WTC11 (cell line): ENCODE measurements at regions not wholly inside any gene's neighbourhood (a gene's known extent, or its start where the extent isn't known, plus 50 kb on each side); places are given as distances from the start of the nearest gene placed in this dataset.

Experiments
- ATAC-seq: fragments of 200-7000 bp; cut with Tn5 transposase; 2 replicates; pipeline ENCODE4 v1.10.0; 2021; ENCODE audit warnings: mild to moderate bottlenecking, moderate library complexity
- CTCF ChIA-PET: fragments of 300-600 bp; sonication (Branson Sonifier 250); formaldehyde crosslinking; loops from one replicate; lab custom pipeline; 2021; ENCODE audit warnings: antibody characterized with exemption; lab: Charles Lee
- POLR2A ChIA-PET: fragments of 350-600 bp; sonication (Branson Sonifier 250); formaldehyde crosslinking; loops from one replicate; lab custom pipeline; 2021; ENCODE audit warnings: antibody characterized with exemption; lab: Charles Lee
- DNase-seq: peaks from one replicate; pipeline ENCODE4 v3.0.0; 2021; ENCODE audit warnings: low spot score
- H3K27ac Mint-ChIP-seq: 2 replicates; pipeline ENCODE4 v1.8.0; 2021; ENCODE audit warnings: mixed read lengths
- H3K27me3 Mint-ChIP-seq: 2 replicates; pipeline ENCODE4 v1.8.0; 2021; ENCODE audit warnings: low read depth, mild to moderate bottlenecking, moderate library complexity, mixed read lengths
- H3K36me3 Mint-ChIP-seq: 2 replicates; pipeline ENCODE4 v1.8.0; 2021; ENCODE audit warnings: mixed read lengths
- H3K4me1 Mint-ChIP-seq: 2 replicates; pipeline ENCODE4 v1.8.0; 2022; ENCODE audit warnings: mixed read lengths
- H3K4me3 Mint-ChIP-seq: 2 replicates; pipeline ENCODE4 v1.8.0; 2021; ENCODE audit warnings: mild to moderate bottlenecking, moderate library complexity, mixed read lengths
- H3K9me3 Mint-ChIP-seq: 2 replicates; pipeline ENCODE4 v1.8.0; 2021; ENCODE audit warnings: mixed read lengths
- GABPB1 ChIP-seq: sonication (generic); formaldehyde crosslinking; IDR thresholded peaks from 2 replicates; pipeline ENCODE4 v1.8.1; 2023; ENCODE audit warnings: mild to moderate bottlenecking, missing genetic modification reagents
- GRHL2 ChIP-seq: fragments of 250-450 bp; sonication (Bioruptor Pico); IDR thresholded peaks from 2 replicates; pipeline ENCODE4 v1.8.0; 2022; ENCODE audit warnings: mild to moderate bottlenecking, moderate library complexity; ENCODE audit not compliant: insufficient replicate concordance, severe bottlenecking
- SMAD3 ChIP-seq: sonication (generic); formaldehyde crosslinking; IDR thresholded peaks from 2 replicates; pipeline ENCODE4 v1.8.0; 2022; ENCODE audit warnings: missing genetic modification reagents, mild to moderate bottlenecking, borderline replicate concordance
- TP53 ChIP-seq: sonication (generic); formaldehyde crosslinking; IDR thresholded peaks from 2 replicates; pipeline ENCODE4 v1.8.1; 2023; ENCODE audit warnings: mild to moderate bottlenecking, missing genetic modification reagents
- TF ChIP-seq, protein P1 (sequence below): fragments of 250-450 bp; sonication (Bioruptor Pico); conservative IDR thresholded peaks from 2 replicates; pipeline ENCODE4 v1.9.0; 2021; ENCODE audit warnings: mild to moderate bottlenecking
- TF ChIP-seq, protein P2 (sequence below): sonication (generic); formaldehyde crosslinking; IDR thresholded peaks from 2 replicates; pipeline ENCODE4 v1.8.0; 2022; ENCODE audit warnings: mild to moderate bottlenecking, missing genetic modification reagents
- TF ChIP-seq, protein P3 (sequence below): sonication (generic); formaldehyde crosslinking; IDR thresholded peaks from 2 replicates; pipeline ENCODE4 v1.8.1; 2023; ENCODE audit warnings: mild to moderate bottlenecking, missing genetic modification reagents, borderline replicate concordance
- TF ChIP-seq, protein P4 (sequence below): sonication (generic); formaldehyde crosslinking; IDR thresholded peaks from 2 replicates; pipeline ENCODE4 v1.8.0; 2022; ENCODE audit warnings: mild to moderate bottlenecking, missing genetic modification reagents
- TF ChIP-seq, protein P5 (sequence below): fragments of 250-450 bp; sonication (Bioruptor Pico); IDR thresholded peaks from 2 replicates; pipeline ENCODE4 v1.8.0; 2021; ENCODE audit warnings: mild to moderate bottlenecking
- TF ChIP-seq, protein P6 (sequence below): sonication (generic); formaldehyde crosslinking; IDR thresholded peaks from 2 replicates; pipeline ENCODE4 v1.8.1; 2022; ENCODE audit warnings: low read depth, missing genetic modification reagents, borderline replicate concordance
- TF ChIP-seq, protein P7 (sequence below): sonication (generic); formaldehyde crosslinking; IDR thresholded peaks from 2 replicates; pipeline ENCODE4 v1.8.1; 2022; ENCODE audit warnings: low read depth, mild to moderate bottlenecking, moderate library complexity, missing genetic modification reagents, borderline replicate concordance

DNA sequence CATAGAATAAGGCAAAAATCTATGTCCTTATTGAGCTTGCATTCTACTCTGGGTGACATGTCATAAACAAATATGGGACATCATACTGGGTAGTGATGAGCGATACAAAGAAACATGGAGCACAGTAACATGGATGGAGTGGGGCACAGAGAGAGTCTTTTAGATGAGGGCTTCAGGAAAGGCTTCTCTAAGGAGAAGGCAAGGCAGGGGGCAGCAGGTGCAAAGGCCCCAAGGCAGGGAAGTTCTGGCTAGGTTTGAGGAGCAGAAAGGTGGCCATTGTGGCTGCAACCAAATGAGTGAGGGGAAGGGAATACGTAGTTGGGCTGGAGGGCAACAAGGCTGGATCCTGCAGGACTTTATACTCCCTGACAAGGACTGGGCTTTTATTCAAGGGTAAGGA, 211.4 kb downstream of the HERPUD2 start (continued):
- TF ChIP-seq, protein P1, sequence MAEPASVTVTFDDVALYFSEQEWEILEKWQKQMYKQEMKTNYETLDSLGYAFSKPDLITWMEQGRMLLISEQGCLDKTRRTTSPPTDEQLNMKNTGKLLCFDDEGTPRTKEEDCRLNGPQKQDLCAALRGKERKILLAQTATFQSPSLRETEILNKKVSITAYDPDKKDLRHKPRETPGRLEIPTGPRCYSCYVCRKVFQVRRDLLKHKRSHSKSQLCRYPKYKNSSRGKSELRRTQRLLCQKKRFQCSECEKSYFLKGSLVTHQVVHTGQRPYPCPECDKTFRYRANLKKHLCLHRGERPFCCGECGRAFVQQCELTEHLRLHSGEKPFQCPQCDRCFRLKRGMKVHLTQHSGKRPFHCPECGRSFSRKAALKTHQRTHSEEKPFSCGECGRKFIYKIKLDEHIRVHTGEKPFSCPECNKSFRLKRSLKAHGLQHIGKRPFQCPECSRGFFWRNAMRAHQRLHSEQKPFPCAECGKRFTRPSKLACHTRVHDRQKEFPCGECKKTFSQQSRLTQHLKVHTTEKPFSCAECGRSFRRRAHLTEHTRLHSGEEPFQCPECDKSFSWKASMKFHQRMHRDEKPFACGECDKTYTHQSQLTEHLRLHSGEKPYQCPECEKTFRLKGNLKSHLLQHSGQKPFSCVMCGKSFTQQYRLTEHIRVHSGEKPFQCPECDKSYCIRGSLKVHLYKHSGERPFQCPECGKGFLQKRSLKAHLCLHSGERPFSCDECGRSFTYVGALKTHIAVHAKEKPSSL (CRISPR knock-in tag) = no peak

DNA sequence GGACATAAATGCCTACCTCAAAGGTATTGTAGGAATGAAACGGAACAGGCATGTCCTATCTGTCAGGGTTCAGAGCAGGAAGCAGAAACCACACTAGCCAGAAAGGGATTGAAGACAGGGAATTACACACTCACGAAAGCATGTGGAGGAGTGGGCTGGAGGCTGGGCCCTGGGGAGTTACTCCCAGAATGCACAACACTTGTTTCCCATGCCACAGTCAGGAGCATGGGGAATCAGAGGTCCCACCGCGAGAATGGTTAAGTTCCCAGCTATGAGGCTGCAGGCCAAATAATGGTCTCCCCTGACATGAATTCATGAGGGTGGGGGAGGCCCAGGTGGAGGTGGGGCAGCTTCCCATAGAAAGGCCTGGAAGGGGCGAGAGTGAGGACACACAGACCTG, 212.7 kb downstream of the HERPUD2 start:
- CTCF ChIA-PET = interaction anchor here (0.9 to 1.0 kb wide), 2 partner anchors 9 to 38 kb away, joined by 3 to 4 read pairs; no protein-coding TSS in a partner anchor
- ATAC-seq = no peak
- POLR2A ChIA-PET = no interaction called here
- Mint-ChIP-seq H3K9me3 (no peaks in the 10 kb centered on the region), H3K4me1 (no peaks in the 10 kb centered on the region), H3K27ac (no peak overlapping the region), H3K4me3 (no peak overlapping the region), H3K36me3 (no peaks in the 10 kb centered on the region), H3K27me3 (no peaks in the 10 kb centered on the region; the same call in 1 of the 2 replicates)
- TF ChIP-seq GABPB1 (CRISPR knock-in tag) (no peak), TP53 (CRISPR knock-in tag) (no peak)
- no peak for DNase-seq

DNA sequence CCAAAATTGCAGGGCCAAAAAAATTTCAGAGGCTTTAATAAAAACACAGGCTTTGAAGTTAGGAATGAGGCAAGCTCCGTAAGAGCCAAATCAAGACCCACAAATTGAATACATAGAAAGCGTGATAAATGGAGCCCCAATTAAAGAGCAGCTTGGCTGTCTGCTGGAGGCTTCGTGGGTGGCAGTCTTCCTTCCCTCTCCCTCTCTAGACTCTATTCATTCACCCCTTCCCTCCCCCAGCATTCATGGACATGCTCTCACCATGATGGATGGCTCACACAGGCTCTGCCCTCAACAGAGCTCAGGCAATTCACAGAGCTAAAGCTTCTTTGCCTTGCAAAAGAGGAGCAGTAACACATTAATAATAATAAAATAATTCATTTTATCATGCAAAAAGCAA, 214.1 kb downstream of the HERPUD2 start:
- no peak for TF ChIP-seq SMAD3
- TF ChIP-seq, protein P2, sequence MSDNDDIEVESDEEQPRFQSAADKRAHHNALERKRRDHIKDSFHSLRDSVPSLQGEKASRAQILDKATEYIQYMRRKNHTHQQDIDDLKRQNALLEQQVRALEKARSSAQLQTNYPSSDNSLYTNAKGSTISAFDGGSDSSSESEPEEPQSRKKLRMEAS (CRISPR knock-in tag) = no peak
- TF ChIP-seq GRHL2 = no peak
- TF ChIP-seq, protein P3, sequence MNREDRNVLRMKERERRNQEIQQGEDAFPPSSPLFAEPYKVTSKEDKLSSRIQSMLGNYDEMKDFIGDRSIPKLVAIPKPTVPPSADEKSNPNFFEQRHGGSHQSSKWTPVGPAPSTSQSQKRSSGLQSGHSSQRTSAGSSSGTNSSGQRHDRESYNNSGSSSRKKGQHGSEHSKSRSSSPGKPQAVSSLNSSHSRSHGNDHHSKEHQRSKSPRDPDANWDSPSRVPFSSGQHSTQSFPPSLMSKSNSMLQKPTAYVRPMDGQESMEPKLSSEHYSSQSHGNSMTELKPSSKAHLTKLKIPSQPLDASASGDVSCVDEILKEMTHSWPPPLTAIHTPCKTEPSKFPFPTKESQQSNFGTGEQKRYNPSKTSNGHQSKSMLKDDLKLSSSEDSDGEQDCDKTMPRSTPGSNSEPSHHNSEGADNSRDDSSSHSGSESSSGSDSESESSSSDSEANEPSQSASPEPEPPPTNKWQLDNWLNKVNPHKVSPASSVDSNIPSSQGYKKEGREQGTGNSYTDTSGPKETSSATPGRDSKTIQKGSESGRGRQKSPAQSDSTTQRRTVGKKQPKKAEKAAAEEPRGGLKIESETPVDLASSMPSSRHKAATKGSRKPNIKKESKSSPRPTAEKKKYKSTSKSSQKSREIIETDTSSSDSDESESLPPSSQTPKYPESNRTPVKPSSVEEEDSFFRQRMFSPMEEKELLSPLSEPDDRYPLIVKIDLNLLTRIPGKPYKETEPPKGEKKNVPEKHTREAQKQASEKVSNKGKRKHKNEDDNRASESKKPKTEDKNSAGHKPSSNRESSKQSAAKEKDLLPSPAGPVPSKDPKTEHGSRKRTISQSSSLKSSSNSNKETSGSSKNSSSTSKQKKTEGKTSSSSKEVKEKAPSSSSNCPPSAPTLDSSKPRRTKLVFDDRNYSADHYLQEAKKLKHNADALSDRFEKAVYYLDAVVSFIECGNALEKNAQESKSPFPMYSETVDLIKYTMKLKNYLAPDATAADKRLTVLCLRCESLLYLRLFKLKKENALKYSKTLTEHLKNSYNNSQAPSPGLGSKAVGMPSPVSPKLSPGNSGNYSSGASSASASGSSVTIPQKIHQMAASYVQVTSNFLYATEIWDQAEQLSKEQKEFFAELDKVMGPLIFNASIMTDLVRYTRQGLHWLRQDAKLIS (CRISPR knock-in tag) = no peak
- TF ChIP-seq, protein P4, sequence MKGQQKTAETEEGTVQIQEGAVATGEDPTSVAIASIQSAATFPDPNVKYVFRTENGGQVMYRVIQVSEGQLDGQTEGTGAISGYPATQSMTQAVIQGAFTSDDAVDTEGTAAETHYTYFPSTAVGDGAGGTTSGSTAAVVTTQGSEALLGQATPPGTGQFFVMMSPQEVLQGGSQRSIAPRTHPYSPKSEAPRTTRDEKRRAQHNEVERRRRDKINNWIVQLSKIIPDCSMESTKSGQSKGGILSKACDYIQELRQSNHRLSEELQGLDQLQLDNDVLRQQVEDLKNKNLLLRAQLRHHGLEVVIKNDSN = no peak
- TF ChIP-seq, protein P1 (CRISPR knock-in tag) = no peak
- TF ChIP-seq, protein P5, sequence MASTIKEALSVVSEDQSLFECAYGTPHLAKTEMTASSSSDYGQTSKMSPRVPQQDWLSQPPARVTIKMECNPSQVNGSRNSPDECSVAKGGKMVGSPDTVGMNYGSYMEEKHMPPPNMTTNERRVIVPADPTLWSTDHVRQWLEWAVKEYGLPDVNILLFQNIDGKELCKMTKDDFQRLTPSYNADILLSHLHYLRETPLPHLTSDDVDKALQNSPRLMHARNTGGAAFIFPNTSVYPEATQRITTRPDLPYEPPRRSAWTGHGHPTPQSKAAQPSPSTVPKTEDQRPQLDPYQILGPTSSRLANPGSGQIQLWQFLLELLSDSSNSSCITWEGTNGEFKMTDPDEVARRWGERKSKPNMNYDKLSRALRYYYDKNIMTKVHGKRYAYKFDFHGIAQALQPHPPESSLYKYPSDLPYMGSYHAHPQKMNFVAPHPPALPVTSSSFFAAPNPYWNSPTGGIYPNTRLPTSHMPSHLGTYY (CRISPR knock-in tag) = no peak
- TF ChIP-seq, protein P6, sequence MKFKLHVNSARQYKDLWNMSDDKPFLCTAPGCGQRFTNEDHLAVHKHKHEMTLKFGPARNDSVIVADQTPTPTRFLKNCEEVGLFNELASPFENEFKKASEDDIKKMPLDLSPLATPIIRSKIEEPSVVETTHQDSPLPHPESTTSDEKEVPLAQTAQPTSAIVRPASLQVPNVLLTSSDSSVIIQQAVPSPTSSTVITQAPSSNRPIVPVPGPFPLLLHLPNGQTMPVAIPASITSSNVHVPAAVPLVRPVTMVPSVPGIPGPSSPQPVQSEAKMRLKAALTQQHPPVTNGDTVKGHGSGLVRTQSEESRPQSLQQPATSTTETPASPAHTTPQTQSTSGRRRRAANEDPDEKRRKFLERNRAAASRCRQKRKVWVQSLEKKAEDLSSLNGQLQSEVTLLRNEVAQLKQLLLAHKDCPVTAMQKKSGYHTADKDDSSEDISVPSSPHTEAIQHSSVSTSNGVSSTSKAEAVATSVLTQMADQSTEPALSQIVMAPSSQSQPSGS (CRISPR knock-in tag) = no peak
- TF ChIP-seq, protein P7, sequence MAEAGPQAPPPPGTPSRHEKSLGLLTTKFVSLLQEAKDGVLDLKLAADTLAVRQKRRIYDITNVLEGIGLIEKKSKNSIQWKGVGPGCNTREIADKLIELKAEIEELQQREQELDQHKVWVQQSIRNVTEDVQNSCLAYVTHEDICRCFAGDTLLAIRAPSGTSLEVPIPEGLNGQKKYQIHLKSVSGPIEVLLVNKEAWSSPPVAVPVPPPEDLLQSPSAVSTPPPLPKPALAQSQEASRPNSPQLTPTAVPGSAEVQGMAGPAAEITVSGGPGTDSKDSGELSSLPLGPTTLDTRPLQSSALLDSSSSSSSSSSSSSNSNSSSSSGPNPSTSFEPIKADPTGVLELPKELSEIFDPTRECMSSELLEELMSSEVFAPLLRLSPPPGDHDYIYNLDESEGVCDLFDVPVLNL = no peak
- ChIA-PET POLR2A (no interaction called here), CTCF (interaction anchor here (1.1 kb wide), 2 partner anchors 39 to 57 kb away, joined by 3 to 4 read pairs; no protein-coding TSS in a partner anchor)
- Mint-ChIP-seq H3K4me3 (no peak overlapping the region), H3K4me1 (no peaks in the 10 kb centered on the region), H3K36me3 (no peaks in the 10 kb centered on the region), H3K27me3 (no peaks in the 10 kb centered on the region; the same call in 1 of the 2 replicates), H3K27ac (no peak overlapping the region), H3K9me3 (no peaks in the 10 kb centered on the region)
- no peak for ATAC-seq
- no peak for DNase-seq
